Activated T-cell treated with anti-CD3 and anti-CD28 coated beads, Interleukin-2, amount 50 U/mL, for 24 hours (primary cell): ENCODE measurements at regions not wholly inside any gene's neighbourhood (a gene's known extent, or its start where the extent isn't known, plus 50 kb on each side); places are given as distances from the start of the nearest gene placed in this dataset.
"Not testable (repeated sequence)": the region's sequence is repeated elsewhere in the genome, so short reads cannot be mapped to it uniquely, and the experiment has no call there.

ENCODE experiments used
- DNase-seq: peaks from one replicate; pipeline ENCODE4 v3.0.0-alpha.2; 2020
- H3K27ac Mint-ChIP-seq: 2 replicates; pipeline ENCODE4 v1.8.0; 2020; ENCODE audit warnings: mild to moderate bottlenecking, mixed read lengths
- H3K27me3 Mint-ChIP-seq: 2 replicates; pipeline ENCODE4 v1.8.0; 2020; ENCODE audit warnings: mixed read lengths
- H3K36me3 Mint-ChIP-seq: 2 replicates; pipeline ENCODE4 v1.8.0; 2020; ENCODE audit warnings: low read depth, mixed read lengths
- H3K4me1 Mint-ChIP-seq: 2 replicates; pipeline ENCODE4 v1.8.0; 2020; ENCODE audit warnings: low read depth, mixed read lengths
- H3K4me3 Mint-ChIP-seq: 2 replicates; pipeline ENCODE4 v1.8.0; 2020; ENCODE audit warnings: mild to moderate bottlenecking, moderate library complexity, mixed read lengths
- H3K9me3 Mint-ChIP-seq: 2 replicates; pipeline ENCODE4 v1.8.0; 2020; ENCODE audit warnings: mixed read lengths

DNA sequence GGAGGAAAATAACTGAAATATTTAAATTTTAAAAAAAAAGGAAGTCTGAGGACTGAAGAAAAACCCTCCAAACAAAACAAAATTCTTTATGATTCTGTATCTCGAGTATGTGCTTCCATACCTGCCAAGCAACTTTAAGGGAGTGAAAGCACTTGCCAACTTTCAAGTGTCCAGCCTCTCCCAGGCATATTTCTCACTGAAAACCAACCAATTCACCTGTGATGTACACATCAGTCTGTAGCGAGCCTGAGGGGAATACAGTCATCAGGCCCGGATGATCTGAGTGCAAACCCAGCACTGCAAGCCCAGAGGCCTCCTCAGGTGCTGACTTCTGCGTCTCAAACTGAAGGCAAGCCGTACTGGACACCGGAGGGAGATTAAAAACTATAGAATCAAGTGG, 164.8 kb upstream of the NT5E start:
- Mint-ChIP-seq H3K4me3 (no peak overlapping the region), H3K27me3 (no peaks in the 10 kb centered on the region), H3K9me3 (no peaks in the 10 kb centered on the region), H3K4me1 (no peaks in the 10 kb centered on the region), H3K27ac (no peak overlapping the region), H3K36me3 (no peaks in the 10 kb centered on the region)
- DNase-seq = no peak

- Mint-ChIP-seq H3K27me3 (no peaks in the 10 kb centered on the region), H3K9me3 (no peaks in the 10 kb centered on the region), H3K27ac (no peak overlapping the region), H3K36me3 (no peaks in the 10 kb centered on the region), H3K4me1 (no peaks in the 10 kb centered on the region), H3K4me3 (no peak overlapping the region)
- DNase-seq = no peak
These were observed 166.4 kb upstream of the NT5E start for GRCh38 chr6:85283436-85283835.

- H3K4me3 Mint-ChIP-seq = no peak overlapping the region
- no peaks in the 10 kb centered on the region for H3K27me3 Mint-ChIP-seq
- H3K27ac Mint-ChIP-seq = no peak overlapping the region
- DNase-seq = no peak
- H3K4me1 Mint-ChIP-seq = no peaks in the 10 kb centered on the region
- no peaks in the 10 kb centered on the region for H3K9me3 Mint-ChIP-seq
- no peaks in the 10 kb centered on the region for H3K36me3 Mint-ChIP-seq
These were observed 171.3 kb upstream of the NT5E start for GRCh38 chr6:85278466-85279035.

DNA sequence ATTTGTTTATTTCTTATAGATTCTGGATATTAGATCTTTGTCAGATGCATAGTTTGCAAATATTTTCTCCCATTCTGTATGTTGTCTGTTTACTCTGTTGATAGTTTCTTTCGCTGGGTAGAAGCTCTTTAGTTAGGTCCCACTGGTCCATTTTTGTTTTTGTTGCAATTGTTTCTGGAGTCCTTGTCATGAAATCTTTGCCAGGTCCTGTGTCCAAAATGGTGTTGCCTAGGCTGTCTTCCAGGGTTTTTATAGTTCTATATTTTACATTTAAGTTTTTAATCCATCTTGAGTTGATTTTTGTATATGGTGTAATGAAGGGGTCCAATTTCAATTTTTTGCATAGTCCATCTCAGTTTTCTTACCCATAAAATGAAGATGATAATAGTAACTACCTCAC, 173.9 kb upstream of the NT5E start:
- DNase-seq, H3K27me3 Mint-ChIP-seq, H3K4me1 Mint-ChIP-seq, H3K9me3 Mint-ChIP-seq, H3K4me3 Mint-ChIP-seq, H3K36me3 Mint-ChIP-seq, H3K27ac Mint-ChIP-seq: not testable (repeated sequence)

- no peaks in the 10 kb centered on the region for H3K27me3 Mint-ChIP-seq
- DNase-seq = no peak
- no peaks in the 10 kb centered on the region for H3K4me1 Mint-ChIP-seq
- no peaks in the 10 kb centered on the region for H3K9me3 Mint-ChIP-seq
- H3K27ac Mint-ChIP-seq = no peak overlapping the region
- H3K36me3 Mint-ChIP-seq = no peaks in the 10 kb centered on the region
- H3K4me3 Mint-ChIP-seq = no peak overlapping the region
These were observed 174.4 kb upstream of the NT5E start for GRCh38 chr6:85275338-85275985.

GRCh38 chr6:85273870-85274269, 176.0 kb upstream of the NT5E start:
- H3K27me3 Mint-ChIP-seq = no peaks in the 10 kb centered on the region
- H3K27ac Mint-ChIP-seq = no peak overlapping the region
- no peaks in the 10 kb centered on the region for H3K9me3 Mint-ChIP-seq
- H3K4me1 Mint-ChIP-seq = no peaks in the 10 kb centered on the region
- H3K36me3 Mint-ChIP-seq = no peaks in the 10 kb centered on the region
- no peak for DNase-seq
- no peak overlapping the region for H3K4me3 Mint-ChIP-seq

DNA sequence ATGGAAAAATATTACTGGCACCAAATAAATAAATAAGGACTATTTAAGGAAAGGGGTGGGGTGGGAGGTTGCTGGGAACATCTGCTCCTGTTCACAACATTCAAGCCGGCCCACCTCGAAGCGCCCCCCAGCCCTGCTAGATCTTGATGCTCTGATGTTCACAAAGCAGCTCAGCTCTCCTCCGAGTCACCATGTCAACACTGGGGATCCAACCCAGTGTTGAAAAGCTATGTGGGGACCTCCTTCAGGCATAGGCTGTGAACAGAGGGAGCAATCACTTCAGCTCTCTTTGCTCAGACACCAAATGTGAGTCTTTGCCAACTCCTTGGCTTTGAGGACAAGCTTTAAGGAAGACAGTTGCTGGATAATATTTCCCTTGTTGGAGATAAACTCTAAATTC, 176.8 kb upstream of the NT5E start:
- H3K27me3 Mint-ChIP-seq = no peaks in the 10 kb centered on the region
- DNase-seq = no peak
- no peak overlapping the region for H3K4me3 Mint-ChIP-seq
- H3K27ac Mint-ChIP-seq = no peak overlapping the region
- H3K9me3 Mint-ChIP-seq = no peaks in the 10 kb centered on the region
- H3K4me1 Mint-ChIP-seq = no peaks in the 10 kb centered on the region
- no peaks in the 10 kb centered on the region for H3K36me3 Mint-ChIP-seq

GRCh38 chr6:85272592-85272991, 177.3 kb upstream of the NT5E start:
- H3K4me1 Mint-ChIP-seq = no peaks in the 10 kb centered on the region
- no peaks in the 10 kb centered on the region for H3K9me3 Mint-ChIP-seq
- H3K4me3 Mint-ChIP-seq = no peak overlapping the region
- H3K27me3 Mint-ChIP-seq = no peaks in the 10 kb centered on the region
- no peak overlapping the region for H3K27ac Mint-ChIP-seq
- DNase-seq = no peak
- H3K36me3 Mint-ChIP-seq = no peaks in the 10 kb centered on the region

GRCh38 chr6:85262621-85263020, 187.3 kb upstream of the NT5E start:
- DNase-seq = no peak
- Mint-ChIP-seq H3K36me3 (no peaks in the 10 kb centered on the region), H3K4me3 (no peak overlapping the region), H3K9me3 (peaks cover 5% of the 10 kb centered on the region), H3K4me1 (no peaks in the 10 kb centered on the region), H3K27me3 (no peaks in the 10 kb centered on the region), H3K27ac (no peak overlapping the region)

GRCh38 chr6:85261271-85261670, 188.6 kb upstream of the NT5E start:
- no peaks in the 10 kb centered on the region for H3K4me1 Mint-ChIP-seq
- no peak overlapping the region for H3K27ac Mint-ChIP-seq
- H3K4me3 Mint-ChIP-seq = no peak overlapping the region
- DNase-seq = no peak
- peaks cover 5% of the 10 kb centered on the region for H3K9me3 Mint-ChIP-seq
- no peaks in the 10 kb centered on the region for H3K27me3 Mint-ChIP-seq
- H3K36me3 Mint-ChIP-seq = no peaks in the 10 kb centered on the region

- DNase-seq = no peak
- Mint-ChIP-seq H3K4me3 (no peak overlapping the region), H3K4me1 (no peaks in the 10 kb centered on the region), H3K27me3 (peaks cover 8% of the 10 kb centered on the region), H3K27ac (no peak overlapping the region), H3K9me3 (peaks cover 6% of the 10 kb centered on the region), H3K36me3 (no peaks in the 10 kb centered on the region)
These were observed 194.2 kb upstream of the NT5E start for GRCh38 chr6:85255661-85256060.

GRCh38 chr6:85252552-85252951, 197.3 kb upstream of the NT5E start:
- H3K36me3 Mint-ChIP-seq = no peaks in the 10 kb centered on the region
- H3K27me3 Mint-ChIP-seq = peaks cover 8% of the 10 kb centered on the region
- H3K27ac Mint-ChIP-seq = no peak overlapping the region
- H3K4me1 Mint-ChIP-seq = no peaks in the 10 kb centered on the region
- H3K9me3 Mint-ChIP-seq = peaks cover 6% of the 10 kb centered on the region
- H3K4me3 Mint-ChIP-seq = no peak overlapping the region
- no peak for DNase-seq

- H3K4me1 Mint-ChIP-seq = no peaks in the 10 kb centered on the region
- no peak overlapping the region for H3K27ac Mint-ChIP-seq
- peaks cover 8% of the 10 kb centered on the region for H3K27me3 Mint-ChIP-seq
- H3K4me3 Mint-ChIP-seq = no peak overlapping the region
- no peak for DNase-seq
- H3K36me3 Mint-ChIP-seq = no peaks in the 10 kb centered on the region
- peaks cover 6% of the 10 kb centered on the region for H3K9me3 Mint-ChIP-seq
These were observed 197.8 kb upstream of the NT5E start for GRCh38 chr6:85252085-85252484.

- H3K27ac Mint-ChIP-seq = no peak overlapping the region
- H3K27me3 Mint-ChIP-seq = peaks cover 8% of the 10 kb centered on the region
- H3K9me3 Mint-ChIP-seq = peaks cover 6% of the 10 kb centered on the region
- H3K4me1 Mint-ChIP-seq = no peaks in the 10 kb centered on the region
- DNase-seq = no peak
- H3K4me3 Mint-ChIP-seq = no peak overlapping the region
- H3K36me3 Mint-ChIP-seq = no peaks in the 10 kb centered on the region
These were observed 198.6 kb upstream of the NT5E start for GRCh38 chr6:85251300-85251699.

DNA sequence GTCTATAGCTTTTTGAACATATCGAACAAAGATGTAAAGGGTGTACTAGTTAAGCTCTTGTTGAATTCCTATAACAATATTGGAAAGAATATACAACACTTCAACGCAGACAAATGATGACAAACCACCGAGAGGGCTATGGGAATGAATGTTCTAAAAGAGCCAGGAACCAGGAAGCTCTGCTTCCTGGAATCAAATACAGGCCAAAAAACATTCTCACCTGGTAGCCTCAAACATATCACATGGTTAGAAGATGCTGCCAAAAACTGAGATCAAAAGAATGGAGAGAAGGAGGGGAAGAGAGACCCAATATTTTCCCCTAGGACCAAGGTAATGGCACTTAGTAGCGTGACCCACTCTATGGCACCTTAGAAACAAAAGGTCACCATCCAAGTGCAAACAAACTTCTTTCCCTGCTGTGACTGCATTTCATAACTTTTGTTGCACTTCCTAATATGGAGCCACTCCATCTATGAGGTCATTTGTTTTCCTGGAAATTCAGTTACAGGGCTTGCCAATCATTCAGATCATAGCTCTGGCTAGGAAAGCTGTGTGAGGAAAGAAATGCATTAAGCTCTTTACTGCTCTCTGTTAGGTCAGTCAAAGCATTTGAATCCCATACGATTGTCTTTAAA, 199.2 kb upstream of the NT5E start:
- DNase-seq = no peak
- Mint-ChIP-seq H3K36me3 (no peaks in the 10 kb centered on the region), H3K4me3 (no peak overlapping the region)

More for the DNA sequence above, 199.2 kb upstream of the NT5E start:
- peaks cover 6% of the 10 kb centered on the region for H3K27me3 Mint-ChIP-seq
- no peaks in the 10 kb centered on the region for H3K4me1 Mint-ChIP-seq
- H3K27ac Mint-ChIP-seq = no peak overlapping the region
- H3K9me3 Mint-ChIP-seq = peaks cover 6% of the 10 kb centered on the region
